ENCODE measurements at regions not wholly inside any gene's neighbourhood (a gene's known extent, or its start where the extent isn't known, plus 50 kb on each side); places are given as distances from the start of the nearest gene placed in this dataset.

DNA sequence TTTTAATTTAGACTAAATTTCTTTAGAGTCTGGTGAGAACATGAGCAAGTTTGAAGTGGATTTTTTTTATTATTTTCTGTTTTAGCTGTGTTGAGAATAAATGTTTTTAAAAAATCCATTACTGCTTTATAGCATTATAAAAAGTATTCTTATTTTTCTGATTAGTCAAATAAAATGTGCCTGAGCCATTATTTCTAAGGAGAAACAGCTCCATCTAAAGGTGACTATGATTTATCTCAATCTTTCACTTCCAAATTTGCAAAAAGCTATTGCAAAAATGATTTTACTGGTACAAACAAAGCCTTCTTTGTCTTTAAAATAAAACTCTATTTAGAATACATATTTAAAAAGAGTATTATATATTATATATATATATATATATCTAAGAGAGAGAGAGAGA, 959.2 kb downstream of the FAM133A start:
- H3K4me1 ChIP-seq: no peaks in the 10 kb centered on the region
- H3K27me3 ChIP-seq: no peaks in the 10 kb centered on the region
- in situ Hi-C loops (cut with MboI; ENCODE audit: low sequenced_read_pairs in 4 of 4): no loop called here
- H3K27ac ChIP-seq: no peak overlapping the region
- no peaks in the 10 kb centered on the region for H3K36me3 ChIP-seq
- ATAC-seq: no peak
- no peak overlapping the region for H3K4me3 ChIP-seq
- TF ChIP-seq, protein P1, sequence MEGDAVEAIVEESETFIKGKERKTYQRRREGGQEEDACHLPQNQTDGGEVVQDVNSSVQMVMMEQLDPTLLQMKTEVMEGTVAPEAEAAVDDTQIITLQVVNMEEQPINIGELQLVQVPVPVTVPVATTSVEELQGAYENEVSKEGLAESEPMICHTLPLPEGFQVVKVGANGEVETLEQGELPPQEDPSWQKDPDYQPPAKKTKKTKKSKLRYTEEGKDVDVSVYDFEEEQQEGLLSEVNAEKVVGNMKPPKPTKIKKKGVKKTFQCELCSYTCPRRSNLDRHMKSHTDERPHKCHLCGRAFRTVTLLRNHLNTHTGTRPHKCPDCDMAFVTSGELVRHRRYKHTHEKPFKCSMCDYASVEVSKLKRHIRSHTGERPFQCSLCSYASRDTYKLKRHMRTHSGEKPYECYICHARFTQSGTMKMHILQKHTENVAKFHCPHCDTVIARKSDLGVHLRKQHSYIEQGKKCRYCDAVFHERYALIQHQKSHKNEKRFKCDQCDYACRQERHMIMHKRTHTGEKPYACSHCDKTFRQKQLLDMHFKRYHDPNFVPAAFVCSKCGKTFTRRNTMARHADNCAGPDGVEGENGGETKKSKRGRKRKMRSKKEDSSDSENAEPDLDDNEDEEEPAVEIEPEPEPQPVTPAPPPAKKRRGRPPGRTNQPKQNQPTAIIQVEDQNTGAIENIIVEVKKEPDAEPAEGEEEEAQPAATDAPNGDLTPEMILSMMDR (IDR thresholded peaks at IDR 0.05 in 4 of 5, conservative IDR thresholded peaks at IDR 0.05 in 1 of 5): no peak
- TF ChIP-seq POLR2A (IDR thresholded peaks at IDR 0.05): no peak
- no peaks in the 10 kb centered on the region for H3K9me3 ChIP-seq
- intact Hi-C loops (cut with DNase I; ENCODE audit: low total_unique reads): no loop called here
- no peak for DNase-seq

GRCh38 chrX:94635003-94635402, 961.0 kb downstream of the FAM133A start:
- H3K27ac ChIP-seq: no peak overlapping the region
- TF ChIP-seq, protein P1 (IDR thresholded peaks at IDR 0.05 in 4 of 5, conservative IDR thresholded peaks at IDR 0.05 in 1 of 5): no peak
- no peak for TF ChIP-seq POLR2A (IDR thresholded peaks at IDR 0.05)
- H3K36me3 ChIP-seq: no peaks in the 10 kb centered on the region
- no peaks in the 10 kb centered on the region for H3K4me1 ChIP-seq
- H3K27me3 ChIP-seq: no peaks in the 10 kb centered on the region
- DNase-seq (no peak), ATAC-seq (no peak)
- H3K4me3 ChIP-seq: no peak overlapping the region
- H3K9me3 ChIP-seq: no peaks in the 10 kb centered on the region
- intact Hi-C loops (cut with DNase I; ENCODE audit: low total_unique reads): no loop called here
- in situ Hi-C loops (cut with MboI; ENCODE audit: low sequenced_read_pairs in 4 of 4): no loop called here

- in situ Hi-C loops (cut with MboI; ENCODE audit: low sequenced_read_pairs in 4 of 4): no loop called here
- no peak overlapping the region for H3K27ac ChIP-seq
- peaks cover 0 to 4% (median 0%) of the 10 kb centered on the region in 3 donors for H3K27me3 ChIP-seq
- DNase-seq: no peak
- no peaks in the 10 kb centered on the region for H3K9me3 ChIP-seq
- no peak overlapping the region for H3K4me3 ChIP-seq
- TF ChIP-seq, protein P1 (IDR thresholded peaks at IDR 0.05 in 4 of 5, conservative IDR thresholded peaks at IDR 0.05 in 1 of 5): no peak
- no peak for TF ChIP-seq POLR2A (IDR thresholded peaks at IDR 0.05)
- ATAC-seq: no peak
- H3K36me3 ChIP-seq: no peaks in the 10 kb centered on the region
- H3K4me1 ChIP-seq: no peaks in the 10 kb centered on the region
- intact Hi-C loops (cut with DNase I; ENCODE audit: low total_unique reads): no loop called here
Observed at GRCh38 chrX:94645726-94646125, 971.7 kb downstream of the FAM133A start.

- TF ChIP-seq, protein P1 (IDR thresholded peaks at IDR 0.05 in 4 of 5, conservative IDR thresholded peaks at IDR 0.05 in 1 of 5): no peak
- no peak for TF ChIP-seq POLR2A (IDR thresholded peaks at IDR 0.05)
- no peak for ATAC-seq
- no peak overlapping the region for H3K4me3 ChIP-seq
- H3K27me3 ChIP-seq: no peaks in the 10 kb centered on the region
- no peaks in the 10 kb centered on the region for H3K9me3 ChIP-seq
- in situ Hi-C loops (cut with MboI; ENCODE audit: low sequenced_read_pairs in 4 of 4): no loop called here
- DNase-seq: no peak
- H3K27ac ChIP-seq: no peak overlapping the region
- no peaks in the 10 kb centered on the region for H3K36me3 ChIP-seq
- intact Hi-C loops (cut with DNase I; ENCODE audit: low total_unique reads): no loop called here
- no peaks in the 10 kb centered on the region for H3K4me1 ChIP-seq
Observed at GRCh38 chrX:94655180-94655579, 981.2 kb downstream of the FAM133A start.

DNA sequence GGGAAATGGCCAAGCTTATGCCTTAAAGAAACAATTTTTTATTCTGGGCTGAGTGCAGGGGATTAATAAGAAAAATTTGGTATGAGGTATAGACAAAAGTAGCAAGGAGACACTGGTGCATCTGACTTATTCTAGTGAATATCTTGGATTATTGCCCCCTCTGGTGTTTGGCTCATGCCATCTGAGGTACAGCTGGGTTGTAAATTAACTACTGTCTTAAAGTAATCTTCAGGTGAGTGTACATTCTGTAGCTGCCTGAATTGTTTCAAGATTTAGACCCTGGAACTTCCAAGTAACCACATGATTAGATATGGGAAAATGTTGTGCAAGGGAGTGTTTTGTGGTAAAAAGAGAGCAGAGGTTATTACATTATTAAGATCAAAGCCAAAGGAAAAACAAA, 988.7 kb downstream of the FAM133A start:
- no peaks in the 10 kb centered on the region for H3K4me1 ChIP-seq
- no peak for ATAC-seq
- in situ Hi-C loops (cut with MboI; ENCODE audit: low sequenced_read_pairs in 4 of 4): no loop called here
- no peak for DNase-seq
- no peaks in the 10 kb centered on the region for H3K9me3 ChIP-seq
- H3K27me3 ChIP-seq: no peaks in the 10 kb centered on the region
- intact Hi-C loops (cut with DNase I; ENCODE audit: low total_unique reads): no loop called here
- TF ChIP-seq, protein P1 (IDR thresholded peaks at IDR 0.05 in 4 of 5, conservative IDR thresholded peaks at IDR 0.05 in 1 of 5): no peak
- no peak for TF ChIP-seq POLR2A (IDR thresholded peaks at IDR 0.05)
- no peak overlapping the region for H3K27ac ChIP-seq
- no peak overlapping the region for H3K4me3 ChIP-seq
- H3K36me3 ChIP-seq: no peaks in the 10 kb centered on the region
